Keratinocyte (primary cell): ENCODE measurements at regions not wholly inside any gene's neighbourhood (a gene's known extent, or its start where the extent isn't known, plus 50 kb on each side); places are given as distances from the start of the nearest gene placed in this dataset.

ENCODE experiments used
- DNase-seq: peaks from one replicate; pipeline ENCODE4 v3.0.0-alpha.2; 2011; ENCODE audit warnings: low read depth, missing footprints, low spot score
- FAIRE-seq: peaks from 2 replicates; lab custom pipeline; 2011; peaks lifted over from hg19 to GRCh38; lab: Jason Lieb, UNC
- H2AFZ ChIP-seq: 2 replicates; pipeline ENCODE4 v1.6.0; 2012; ENCODE audit warnings: low read length, control low read depth, inconsistent platforms; ENCODE audit not compliant: control insufficient read depth
- H3K27ac ChIP-seq: 2 replicates; pipeline ENCODE4 v1.5.1; 2011; ENCODE audit warnings: low read length; ENCODE audit not compliant: control insufficient read depth, insufficient read depth
- H3K27me3 ChIP-seq: 3 replicates; pipeline ENCODE4 v1.6.0; 2011; ENCODE audit warnings: low read length; ENCODE audit not compliant: control insufficient read depth, insufficient read depth; ENCODE audit errors: extremely low read depth
- H3K36me3 ChIP-seq, 2 experiments: 2 replicates in 1 of 2; 3 replicates in 1 of 2; pipeline ENCODE4 v1.5.1; 2011; ENCODE audit warnings: low read length in 2 of 2, mild to moderate bottlenecking in 1 of 2; ENCODE audit not compliant: control insufficient read depth in 2 of 2, insufficient read depth in 2 of 2; ENCODE audit errors: extremely low read depth in 1 of 2
- H3K4me1 ChIP-seq: 3 replicates; pipeline ENCODE4 v1.5.1; 2011; ENCODE audit warnings: low read length; ENCODE audit not compliant: control insufficient read depth, insufficient read depth; ENCODE audit errors: extremely low read depth
- H3K4me2 ChIP-seq: 3 replicates; pipeline ENCODE4 v1.6.0; 2011; ENCODE audit warnings: low read depth, low read length; ENCODE audit not compliant: control insufficient read depth, insufficient read depth; ENCODE audit errors: extremely low read depth
- H3K4me3 ChIP-seq, 3 experiments: fragments of 200-600 bp in 1 of 3; sonication (generic) in 1 of 3; 2 replicates in 2 of 3; 3 replicates in 1 of 3; pipeline ENCODE4 v1.5.1; 2011 to 2016; ENCODE audit warnings: low read length in 3 of 3, mild to moderate bottlenecking in 3 of 3, control low read depth in 2 of 3, inconsistent platforms in 1 of 3, low read depth in 1 of 3, mixed read lengths in 1 of 3, mixed run types in 1 of 3, moderate library complexity in 1 of 3; ENCODE audit not compliant: control insufficient read depth in 2 of 3, insufficient read depth in 2 of 3; ENCODE audit errors: extremely low read depth in 1 of 3
- H3K79me2 ChIP-seq: 2 replicates; pipeline ENCODE4 v1.6.0; 2012; ENCODE audit warnings: low read length; ENCODE audit not compliant: control insufficient read depth, insufficient read depth
- H3K9ac ChIP-seq: 3 replicates; pipeline ENCODE4 v1.6.0; 2011; ENCODE audit warnings: low read length; ENCODE audit not compliant: control insufficient read depth, insufficient read depth; ENCODE audit errors: extremely low read depth
- H3K9me1 ChIP-seq: 3 replicates; pipeline ENCODE4 v1.6.0; 2011; ENCODE audit warnings: low read length; ENCODE audit not compliant: control insufficient read depth, insufficient read depth; ENCODE audit errors: extremely low read depth
- H3K9me3 ChIP-seq: 2 replicates; pipeline ENCODE4 v1.5.1; 2012; ENCODE audit warnings: low read depth, low read length; ENCODE audit not compliant: control insufficient read depth
- H4K20me1 ChIP-seq: 3 replicates; pipeline ENCODE4 v1.6.0; 2011; ENCODE audit warnings: low read length; ENCODE audit not compliant: control insufficient read depth, insufficient read depth; ENCODE audit errors: extremely low read depth
- CTCF ChIP-seq, 3 experiments: IDR thresholded peaks in 1 of 3; conservative IDR thresholded peaks in 1 of 3; optimal IDR thresholded peaks in 1 of 3; 2 replicates in 2 of 3; 3 replicates in 1 of 3; pipeline versions ENCODE3 to v1.5.1; 2011; ENCODE audit warnings: low read length in 3 of 3, mild to moderate bottlenecking in 3 of 3, moderate library complexity in 2 of 3, control low read depth in 1 of 3, inconsistent platforms in 1 of 3; ENCODE audit not compliant: insufficient read depth in 2 of 3; ENCODE audit errors: extremely low read depth in 1 of 3
- EZH2 ChIP-seq: IDR thresholded peaks from one replicate; pipeline ENCODE4 v1.6.1; 2012; ENCODE audit warnings: inconsistent platforms, mild to moderate bottlenecking, low read length, moderate library complexity
- dilution Hi-C: fragments of 300-500 bp; cut with MboI; formaldehyde crosslinking; loops from one replicate; pipeline ENCODE4 v1.7.0; 2020; ENCODE audit warnings: low sequenced_read_pairs; ENCODE audit not compliant: extremely low pct_ligation_motif_present

- dilution Hi-C loops, result no loop called here
- Histone ChIP-seq H3K27me3 (no peaks in the 10 kb centered on the region), H3K27ac (no peak overlapping the region), H3K9ac (no peak overlapping the region), H3K4me3 (no peak overlapping the region), H4K20me1 (no peaks in the 10 kb centered on the region), H3K4me2 (no peak overlapping the region), H3K4me1 (no peaks in the 10 kb centered on the region), H3K9me3 (no peaks in the 10 kb centered on the region), H3K9me1 (no peaks in the 10 kb centered on the region), H3K36me3 (no peaks in the 10 kb centered on the region), H2AFZ (no peak overlapping the region), H3K79me2 (no peaks in the 10 kb centered on the region)
- FAIRE-seq (no peak), DNase-seq (no peak)
- TF ChIP-seq EZH2 (no peak), CTCF (optimal IDR thresholded peaks at IDR 0.05 in 1 of 3, IDR thresholded peaks at IDR 0.05 in 1 of 3, conservative IDR thresholded peaks at IDR 0.05 in 1 of 3; ENCODE audit: extremely low read depth in 1 of 3, insufficient read depth in 2 of 3, low read length in 3 of 3) (no peak)
These were observed 217.5 kb upstream of the LHX5 start for GRCh38 chr12:113689047-113689610.

DNA sequence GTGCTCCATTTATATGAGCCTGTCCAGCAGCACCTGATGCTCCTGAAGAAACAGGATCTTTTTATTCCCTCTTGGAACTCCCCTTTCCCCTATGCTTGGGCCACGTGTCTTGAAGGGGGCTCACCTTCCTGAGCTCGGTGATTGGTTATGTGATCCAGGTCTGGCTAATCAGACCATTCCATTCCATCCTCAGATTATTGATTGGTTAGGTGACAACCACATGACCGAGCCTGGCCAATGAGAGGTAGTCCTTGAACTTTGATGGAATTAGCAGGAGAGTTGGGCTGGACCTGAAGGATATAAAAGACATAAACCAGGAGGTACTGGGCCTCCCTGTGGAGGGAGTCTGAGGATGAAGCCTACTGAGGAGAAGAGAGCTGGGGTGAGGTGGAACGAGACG is 216.6 kb upstream of the LHX5 start:
- H3K9me1 ChIP-seq, result no peaks in the 10 kb centered on the region
- H3K9ac ChIP-seq, result no peak overlapping the region
- no peak for DNase-seq
- H3K27me3 ChIP-seq, result no peaks in the 10 kb centered on the region
- no peaks in the 10 kb centered on the region for H3K9me3 ChIP-seq
- no peaks in the 10 kb centered on the region for H3K4me1 ChIP-seq
- no peaks in the 10 kb centered on the region for H4K20me1 ChIP-seq
- no peak overlapping the region for H2AFZ ChIP-seq
- H3K4me2 ChIP-seq, result no peak overlapping the region
- no peaks in the 10 kb centered on the region for H3K79me2 ChIP-seq
- H3K4me3 ChIP-seq, result no peak overlapping the region
- FAIRE-seq, result no peak
- no peaks in the 10 kb centered on the region for H3K36me3 ChIP-seq
- TF ChIP-seq EZH2 (no peak), CTCF (optimal IDR thresholded peaks at IDR 0.05 in 1 of 3, IDR thresholded peaks at IDR 0.05 in 1 of 3, conservative IDR thresholded peaks at IDR 0.05 in 1 of 3; ENCODE audit: extremely low read depth in 1 of 3, insufficient read depth in 2 of 3, low read length in 3 of 3) (no peak)
- dilution Hi-C loops, result no loop called here
- H3K27ac ChIP-seq, result no peak overlapping the region
